ENCODE measurements at regions not wholly inside any gene's neighbourhood (a gene's known extent, or its start where the extent isn't known, plus 50 kb on each side); places are given as distances from the start of the nearest gene placed in this dataset.

GRCh38 chr13:73310366-73310765 lies 251.6 kb downstream of the KLF5 start:
- H3K9me3 Mint-ChIP-seq = peaks cover 18% of the 10 kb centered on the region
- H3K27me3 Mint-ChIP-seq (ENCODE audit: low read depth) = no peaks in the 10 kb centered on the region
- 0 out of 2 replicates have a peak, but pooled peaks cover 3% of the 10 kb centered on the region for H3K4me1 Mint-ChIP-seq
- no peak for TF ChIP-seq ETV6 (CRISPR knock-in tag; IDR thresholded peaks at IDR 0.05)
- no peak for TF ChIP-seq ZNF263 (CRISPR knock-in tag; IDR thresholded peaks at IDR 0.05; ENCODE audit: low read depth)
- no peak for TF ChIP-seq SOX15 (CRISPR knock-in tag; IDR thresholded peaks at IDR 0.05)
- no peak for TF ChIP-seq GABPB1 (CRISPR knock-in tag; IDR thresholded peaks at IDR 0.05)
- no peak for TF ChIP-seq RORB (CRISPR knock-in tag; IDR thresholded peaks at IDR 0.05)
- TF ChIP-seq USF2 (CRISPR knock-in tag; IDR thresholded peaks at IDR 0.05) = no peak
- no peak for TF ChIP-seq JUN (CRISPR knock-in tag; IDR thresholded peaks at IDR 0.05)
- TF ChIP-seq KAT7 (CRISPR knock-in tag; IDR thresholded peaks at IDR 0.05; ENCODE audit: borderline replicate concordance) = no peak
- TF ChIP-seq CREM (CRISPR knock-in tag; IDR thresholded peaks at IDR 0.05) = no peak
- TF ChIP-seq MXD4 (CRISPR knock-in tag; IDR thresholded peaks at IDR 0.05; ENCODE audit: borderline replicate concordance) = no peak
- no peak for TF ChIP-seq ZNF232 (CRISPR knock-in tag; IDR thresholded peaks at IDR 0.05)
- TF ChIP-seq ATF2 (CRISPR knock-in tag; IDR thresholded peaks at IDR 0.05; ENCODE audit: borderline replicate concordance, low read depth) = no peak
- no peak for TF ChIP-seq SP1 (CRISPR knock-in tag; conservative IDR thresholded peaks at IDR 0.05)
- no peak overlapping the region for H3K27ac Mint-ChIP-seq
- ATAC-seq = no peak
- H3K4me3 Mint-ChIP-seq = no peak overlapping the region
- POLR2A ChIA-PET = no interaction called here
- 0 out of 2 replicates have a peak, but pooled peaks cover 3% of the 10 kb centered on the region for H3K36me3 Mint-ChIP-seq
- CTCF ChIA-PET = no interaction called here
- no peak for DNase-seq (ENCODE audit: low spot score)

GRCh38 chr13:73307481-73307880 lies 248.7 kb downstream of the KLF5 start:
- POLR2A ChIA-PET = no interaction called here
- DNase-seq (ENCODE audit: low spot score) (no peak), ATAC-seq (no peak)
- no peaks in the 10 kb centered on the region for H3K36me3 Mint-ChIP-seq
- peaks cover 6% of the 10 kb centered on the region for H3K9me3 Mint-ChIP-seq
- no peaks in the 10 kb centered on the region; the same call in 1 of the 2 replicates for H3K27me3 Mint-ChIP-seq (ENCODE audit: low read depth)
- H3K27ac Mint-ChIP-seq = no peak overlapping the region
- peaks cover 5% of the 10 kb centered on the region; the same call in 1 of the 2 replicates for H3K4me1 Mint-ChIP-seq
- TF ChIP-seq CREB1 (CRISPR knock-in tag; IDR thresholded peaks at IDR 0.05) = no peak
- no peak for TF ChIP-seq ZNF512 (CRISPR knock-in tag; IDR thresholded peaks at IDR 0.05; ENCODE audit: borderline replicate concordance)
- TF ChIP-seq SOX15 (CRISPR knock-in tag; IDR thresholded peaks at IDR 0.05) = no peak
- TF ChIP-seq NR2C2 (CRISPR knock-in tag; IDR thresholded peaks at IDR 0.05) = no peak
- no peak for TF ChIP-seq ATF2 (CRISPR knock-in tag; IDR thresholded peaks at IDR 0.05; ENCODE audit: borderline replicate concordance, low read depth)
- no peak for TF ChIP-seq MAX (CRISPR knock-in tag; IDR thresholded peaks at IDR 0.05)
- no peak for TF ChIP-seq IRF1 (CRISPR knock-in tag; IDR thresholded peaks at IDR 0.05)
- no peak for TF ChIP-seq GRHL2 (CRISPR knock-in tag; IDR thresholded peaks at IDR 0.05; ENCODE audit: insufficient replicate concordance, severe bottlenecking)
- TF ChIP-seq MLX (CRISPR knock-in tag; IDR thresholded peaks at IDR 0.05) = no peak
- TF ChIP-seq CREM (CRISPR knock-in tag; IDR thresholded peaks at IDR 0.05) = no peak
- TF ChIP-seq PREB (CRISPR knock-in tag; IDR thresholded peaks at IDR 0.05; ENCODE audit: borderline replicate concordance) = no peak
- TF ChIP-seq ZNF416 (CRISPR knock-in tag; IDR thresholded peaks at IDR 0.05) = no peak
- TF ChIP-seq ATF3 (CRISPR knock-in tag; conservative IDR thresholded peaks at IDR 0.05) = no peak
- no peak for TF ChIP-seq E2F4 (CRISPR knock-in tag; IDR thresholded peaks at IDR 0.05; ENCODE audit: borderline replicate concordance, low read depth)
- TF ChIP-seq ELF4 (CRISPR knock-in tag; IDR thresholded peaks at IDR 0.05; ENCODE audit: low read depth) = no peak
- no peak for TF ChIP-seq ZNF423 (CRISPR knock-in tag; IDR thresholded peaks at IDR 0.05)
- no peak overlapping the region for H3K4me3 Mint-ChIP-seq
- CTCF ChIA-PET = no interaction called here

All from WTC11 (cell line).